ENCODE measurements at regions not wholly inside any gene's neighbourhood (a gene's known extent, or its start where the extent isn't known, plus 50 kb on each side); places are given as distances from the start of the nearest gene placed in this dataset.

- TF ChIP-seq CTCF (conservative IDR thresholded peaks at IDR 0.05 in 1 of 2, IDR thresholded peaks at IDR 0.05 in 1 of 2; ENCODE audit: extremely low read depth in 1 of 2, insufficient read depth in 1 of 2, low read depth in 1 of 2, low read length in 2 of 2) (no peak), EZH2 (IDR thresholded peaks at IDR 0.05; ENCODE audit: borderline replicate concordance, low read length) (no peak)
Observed at GRCh38 chr11:11170352-11171084, 182.5 kb downstream of the CSNK2A3 start.
